Osteocyte (in vitro differentiated cells): ENCODE measurements at regions not wholly inside any gene's neighbourhood (a gene's known extent, or its start where the extent isn't known, plus 50 kb on each side); places are given as distances from the start of the nearest gene placed in this dataset.

ENCODE experiments used
- DNase-seq: peaks from one replicate; pipeline ENCODE4 v3.0.0; 2021; ENCODE audit warnings: mixed read lengths; ENCODE audit not compliant: unreplicated experiment; ENCODE audit errors: extremely low spot score
- H3K27ac Mint-ChIP-seq: one replicate; pipeline ENCODE4 v1.8.0; 2021; ENCODE audit warnings: mild to moderate bottlenecking, mixed read lengths; ENCODE audit not compliant: unreplicated experiment
- H3K27me3 Mint-ChIP-seq: one replicate; pipeline ENCODE4 v1.8.0; 2021; ENCODE audit warnings: mixed read lengths; ENCODE audit not compliant: unreplicated experiment
- H3K36me3 Mint-ChIP-seq: one replicate; pipeline ENCODE4 v1.8.0; 2021; ENCODE audit warnings: mixed read lengths; ENCODE audit not compliant: unreplicated experiment
- H3K4me1 Mint-ChIP-seq: one replicate; pipeline ENCODE4 v1.8.0; 2021; ENCODE audit warnings: mixed read lengths; ENCODE audit not compliant: unreplicated experiment
- H3K4me3 Mint-ChIP-seq: one replicate; pipeline ENCODE4 v1.8.0; 2021; ENCODE audit warnings: mild to moderate bottlenecking, moderate library complexity, mixed read lengths; ENCODE audit not compliant: unreplicated experiment
- H3K9me3 Mint-ChIP-seq: one replicate; pipeline ENCODE4 v1.8.0; 2021; ENCODE audit warnings: mixed read lengths; ENCODE audit not compliant: unreplicated experiment
- TF ChIP-seq, protein P1 (sequence below): fragments of 200-600 bp; sonication (generic); IDR thresholded peaks from 2 replicates; pipeline ENCODE4 v1.5.0; 2021; ENCODE audit warnings: antibody characterized with exemption, mild to moderate bottlenecking, moderate library complexity

DNA sequence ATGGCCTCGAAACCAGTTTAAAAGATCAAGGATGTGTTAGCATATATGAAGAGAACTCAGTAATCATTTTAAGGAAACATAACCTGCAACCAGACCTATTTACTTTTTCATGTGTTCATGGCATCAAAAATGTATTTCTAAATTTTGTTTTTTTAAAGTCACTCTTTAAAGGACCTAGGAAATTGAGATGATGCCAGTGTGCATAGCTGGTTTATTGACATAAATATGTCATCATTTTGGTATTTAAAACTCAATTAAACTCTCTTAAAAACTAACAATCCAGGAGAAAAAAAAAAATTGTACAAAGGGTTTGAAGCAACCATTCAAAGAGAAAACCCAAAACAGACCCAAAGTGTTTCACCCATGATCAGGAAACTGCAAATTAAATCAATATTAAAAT, 198.9 kb upstream of the RND3 start:
- H3K27me3 Mint-ChIP-seq, result no peaks in the 10 kb centered on the region
- TF ChIP-seq, protein P1, sequence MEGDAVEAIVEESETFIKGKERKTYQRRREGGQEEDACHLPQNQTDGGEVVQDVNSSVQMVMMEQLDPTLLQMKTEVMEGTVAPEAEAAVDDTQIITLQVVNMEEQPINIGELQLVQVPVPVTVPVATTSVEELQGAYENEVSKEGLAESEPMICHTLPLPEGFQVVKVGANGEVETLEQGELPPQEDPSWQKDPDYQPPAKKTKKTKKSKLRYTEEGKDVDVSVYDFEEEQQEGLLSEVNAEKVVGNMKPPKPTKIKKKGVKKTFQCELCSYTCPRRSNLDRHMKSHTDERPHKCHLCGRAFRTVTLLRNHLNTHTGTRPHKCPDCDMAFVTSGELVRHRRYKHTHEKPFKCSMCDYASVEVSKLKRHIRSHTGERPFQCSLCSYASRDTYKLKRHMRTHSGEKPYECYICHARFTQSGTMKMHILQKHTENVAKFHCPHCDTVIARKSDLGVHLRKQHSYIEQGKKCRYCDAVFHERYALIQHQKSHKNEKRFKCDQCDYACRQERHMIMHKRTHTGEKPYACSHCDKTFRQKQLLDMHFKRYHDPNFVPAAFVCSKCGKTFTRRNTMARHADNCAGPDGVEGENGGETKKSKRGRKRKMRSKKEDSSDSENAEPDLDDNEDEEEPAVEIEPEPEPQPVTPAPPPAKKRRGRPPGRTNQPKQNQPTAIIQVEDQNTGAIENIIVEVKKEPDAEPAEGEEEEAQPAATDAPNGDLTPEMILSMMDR, result no peak
- H3K27ac Mint-ChIP-seq, result no peak overlapping the region
- no peak overlapping the region for H3K4me3 Mint-ChIP-seq
- DNase-seq, result no peak
- H3K9me3 Mint-ChIP-seq, result no peaks in the 10 kb centered on the region
- H3K4me1 Mint-ChIP-seq, result peaks cover 31% of the 10 kb centered on the region
- no peaks in the 10 kb centered on the region for H3K36me3 Mint-ChIP-seq

GRCh38 chr2:150681120-150681804, 193.8 kb upstream of the RND3 start:
- no peak for DNase-seq
- Mint-ChIP-seq H3K4me1 (peaks cover 16% of the 10 kb centered on the region), H3K4me3 (no peak overlapping the region), H3K36me3 (no peaks in the 10 kb centered on the region), H3K9me3 (no peaks in the 10 kb centered on the region), H3K27me3 (no peaks in the 10 kb centered on the region), H3K27ac (peak overlapping the region; percentile 64)
- TF ChIP-seq, protein P1, result no peak

DNA sequence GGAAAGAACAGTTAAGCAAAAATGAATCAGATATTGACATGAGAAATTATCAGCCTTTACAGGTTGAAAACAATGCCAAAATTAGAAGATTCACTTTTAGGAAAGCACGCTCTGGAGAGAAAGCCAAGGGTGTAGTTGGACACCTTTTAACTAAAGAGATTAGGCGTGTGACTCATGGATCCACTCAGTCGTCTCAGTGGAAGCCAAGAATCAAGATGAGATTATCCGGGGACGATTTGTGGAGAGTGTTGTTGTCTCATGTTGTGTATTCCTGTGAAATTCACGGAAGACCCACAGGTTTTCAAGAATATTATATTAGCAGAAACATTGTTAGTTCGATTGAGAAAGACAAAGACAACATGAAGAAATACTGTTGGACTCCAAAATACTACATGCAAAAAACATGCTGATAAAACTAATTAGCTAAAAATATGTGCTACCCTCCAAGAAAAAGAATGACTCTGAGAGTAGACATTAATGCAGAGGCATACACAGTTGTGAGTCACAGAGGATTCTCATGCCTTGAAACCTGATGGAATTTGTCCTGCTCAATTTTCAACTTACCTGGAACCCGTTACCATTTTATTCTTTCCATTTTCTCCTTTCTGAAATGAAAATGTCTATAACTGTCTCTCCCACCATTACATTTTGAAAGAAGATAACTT, 192.1 kb upstream of the RND3 start:
- TF ChIP-seq, protein P1, result no peak
- no peak for DNase-seq
- Mint-ChIP-seq H3K4me1 (peaks cover 8% of the 10 kb centered on the region), H3K36me3 (no peaks in the 10 kb centered on the region), H3K27me3 (no peaks in the 10 kb centered on the region), H3K4me3 (no peak overlapping the region), H3K9me3 (no peaks in the 10 kb centered on the region), H3K27ac (no peak overlapping the region)

- no peaks in the 10 kb centered on the region for H3K27me3 Mint-ChIP-seq
- no peak overlapping the region for H3K27ac Mint-ChIP-seq
- no peak for DNase-seq
- no peak overlapping the region for H3K4me3 Mint-ChIP-seq
- TF ChIP-seq, protein P1, result no peak
- H3K36me3 Mint-ChIP-seq, result no peaks in the 10 kb centered on the region
- H3K9me3 Mint-ChIP-seq, result no peaks in the 10 kb centered on the region
- H3K4me1 Mint-ChIP-seq, result peaks cover 8% of the 10 kb centered on the region
These were observed 190.1 kb upstream of the RND3 start for GRCh38 chr2:150677551-150677950.

GRCh38 chr2:150676747-150677383, 189.4 kb upstream of the RND3 start:
- TF ChIP-seq, protein P1, result no peak
- no peaks in the 10 kb centered on the region for H3K9me3 Mint-ChIP-seq
- no peak for DNase-seq
- H3K4me3 Mint-ChIP-seq, result no peak overlapping the region
- H3K27me3 Mint-ChIP-seq, result no peaks in the 10 kb centered on the region
- no peak overlapping the region for H3K27ac Mint-ChIP-seq
- no peaks in the 10 kb centered on the region for H3K36me3 Mint-ChIP-seq
- H3K4me1 Mint-ChIP-seq, result peaks cover 8% of the 10 kb centered on the region
